ENCODE measurements at regions not wholly inside any gene's neighbourhood (a gene's known extent, or its start where the extent isn't known, plus 50 kb on each side); places are given as distances from the start of the nearest gene placed in this dataset.

- TF ChIP-seq CTCF (IDR thresholded peaks at IDR 0.05) = no peak
- H3K36me3 ChIP-seq = no peaks in the 10 kb centered on the region
Observed at GRCh38 chr12:30108666-30109065, 324.9 kb upstream of the TMTC1 start.

GRCh38 chr12:30106204-30106965, 322.6 kb upstream of the TMTC1 start:
- DNase-seq (no peak), FAIRE-seq (no peak), ATAC-seq (no peak)
- no peak overlapping the region for H3K4me3 ChIP-seq
- H3K27me3 ChIP-seq = no peaks in the 10 kb centered on the region
- no peaks in the 10 kb centered on the region for H3K36me3 ChIP-seq
- H3K4me1 ChIP-seq = no peaks in the 10 kb centered on the region
- no peaks in the 10 kb centered on the region for H3K9me3 ChIP-seq
- intact Hi-C loops (cut with DNase I) = no loop called here
- 60 to 67% methylated on average over 9 of the region's 9 CpGs for WGBS, 2 donors
- H3K27ac ChIP-seq = no peak overlapping the region
- no peak for TF ChIP-seq CTCF (IDR thresholded peaks at IDR 0.05)

More at GRCh38 chr12:30108666-30109065, 324.9 kb upstream of the TMTC1 start:
- no peak overlapping the region for H3K27ac ChIP-seq
- no peaks in the 10 kb centered on the region for H3K27me3 ChIP-seq
- FAIRE-seq = no peak
- no peaks in the 10 kb centered on the region for H3K4me1 ChIP-seq
- H3K4me3 ChIP-seq = no peak overlapping the region
- intact Hi-C loops (cut with DNase I) = no loop called here
- DNase-seq = no peak
- WGBS, 2 donors = 76 to 84% methylated on average over 2 of the region's 2 CpGs
- H3K9me3 ChIP-seq = no peaks in the 10 kb centered on the region
- no peak for ATAC-seq

- H3K9me3 ChIP-seq = no peaks in the 10 kb centered on the region
- intact Hi-C loops (cut with DNase I) = no loop called here
- no peak overlapping the region for H3K4me3 ChIP-seq
- no peak for TF ChIP-seq CTCF (IDR thresholded peaks at IDR 0.05)
- 46 to 49% methylated on average over 2 of the region's 2 CpGs for WGBS, 2 donors
- no peaks in the 10 kb centered on the region for H3K27me3 ChIP-seq
- no peak overlapping the region for H3K27ac ChIP-seq
- DNase-seq (no peak), FAIRE-seq (no peak), ATAC-seq (no peak)
- no peaks in the 10 kb centered on the region for H3K36me3 ChIP-seq
- no peaks in the 10 kb centered on the region for H3K4me1 ChIP-seq
Observed at GRCh38 chr12:30105505-30105904, 321.8 kb upstream of the TMTC1 start.

- 55 to 72% methylated on average over 2 of the region's 2 CpGs for WGBS, 2 donors
- no peaks in the 10 kb centered on the region for H3K27me3 ChIP-seq
- no peak for TF ChIP-seq CTCF (IDR thresholded peaks at IDR 0.05)
- ATAC-seq = no peak
- H3K27ac ChIP-seq = no peak overlapping the region
- intact Hi-C loops (cut with DNase I) = no loop called here
- H3K9me3 ChIP-seq = no peaks in the 10 kb centered on the region
- no peak for FAIRE-seq
- no peak for DNase-seq
- no peaks in the 10 kb centered on the region for H3K4me1 ChIP-seq
- H3K4me3 ChIP-seq = no peak overlapping the region
- H3K36me3 ChIP-seq = no peaks in the 10 kb centered on the region
Observed at GRCh38 chr12:30104971-30105370, 321.2 kb upstream of the TMTC1 start.

- WGBS, 2 donors = 79 to 85% methylated on average over 1 of the region's 1 CpG
- ATAC-seq (no peak), FAIRE-seq (no peak)
Observed at GRCh38 chr12:30100741-30101140, 317.0 kb upstream of the TMTC1 start.

More at GRCh38 chr12:30100741-30101140, 317.0 kb upstream of the TMTC1 start:
- no peak overlapping the region for H3K4me3 ChIP-seq
- intact Hi-C loops (cut with DNase I) = no loop called here
- H3K9me3 ChIP-seq = no peaks in the 10 kb centered on the region
- H3K27ac ChIP-seq = no peak overlapping the region
- H3K36me3 ChIP-seq = no peaks in the 10 kb centered on the region
- H3K27me3 ChIP-seq = no peaks in the 10 kb centered on the region
- TF ChIP-seq CTCF (IDR thresholded peaks at IDR 0.05) = no peak
- no peak for DNase-seq
- no peaks in the 10 kb centered on the region for H3K4me1 ChIP-seq
